HG03457 (cell line): ENCODE measurements at regions not wholly inside any gene's neighbourhood (a gene's known extent, or its start where the extent isn't known, plus 50 kb on each side); places are given as distances from the start of the nearest gene placed in this dataset.
"Not testable (repeated sequence)": the region's sequence is repeated elsewhere in the genome, so short reads cannot be mapped to it uniquely, and the experiment has no call there.

Experiments
- ATAC-seq: cut with Tn5 transposase; IDR thresholded peaks from one replicate; pipeline ENCODE4 v1.9.1; 2021; ENCODE audit warnings: moderate number of reproducible peaks; ENCODE audit not compliant: unreplicated experiment

GRCh38 chr1:181170194-181170593 is 81.7 kb downstream of the IER5 start:
- ATAC-seq, result no peak

GRCh38 chr1:181172082-181172481 is 83.6 kb downstream of the IER5 start:
- ATAC-seq, result no peak

GRCh38 chr1:181173761-181174447 is 85.4 kb downstream of the IER5 start:
- ATAC-seq, result no peak

GRCh38 chr1:181174861-181175260 is 86.4 kb downstream of the IER5 start:
- no peak for ATAC-seq

- no peak for ATAC-seq
Measured at GRCh38 chr1:181175356-181175910, 86.9 kb downstream of the IER5 start.

- no peak for ATAC-seq
Measured at GRCh38 chr1:181175955-181176354, 87.5 kb downstream of the IER5 start.

- ATAC-seq, result no peak
Measured at GRCh38 chr1:181178241-181178879, 89.9 kb downstream of the IER5 start.

GRCh38 chr1:181179279-181179986 is 90.9 kb downstream of the IER5 start:
- no peak for ATAC-seq

GRCh38 chr1:181179987-181180365 is 91.5 kb downstream of the IER5 start:
- no peak for ATAC-seq

GRCh38 chr1:181180407-181181031 is 92.0 kb downstream of the IER5 start:
- ATAC-seq, result no peak

- ATAC-seq, result no peak
Measured at GRCh38 chr1:181181792-181182585, 93.5 kb downstream of the IER5 start.

GRCh38 chr1:181184621-181185020 is 96.1 kb downstream of the IER5 start:
- no peak for ATAC-seq

- no peak for ATAC-seq
Measured at GRCh38 chr1:181185461-181185860, 97.0 kb downstream of the IER5 start.

GRCh38 chr1:181186133-181186532 is 97.6 kb downstream of the IER5 start:
- ATAC-seq, result not testable (repeated sequence)

GRCh38 chr1:181187337-181188126 is 99.0 kb downstream of the IER5 start:
- no peak for ATAC-seq

GRCh38 chr1:181189245-181189644 is 100.7 kb downstream of the IER5 start:
- no peak for ATAC-seq

GRCh38 chr1:181189691-181190363 is 101.3 kb downstream of the IER5 start:
- ATAC-seq, result no peak

GRCh38 chr1:181190364-181191035 is 102.0 kb downstream of the IER5 start:
- ATAC-seq, result no peak
